ENCODE measurements at regions not wholly inside any gene's neighbourhood (a gene's known extent, or its start where the extent isn't known, plus 50 kb on each side); places are given as distances from the start of the nearest gene placed in this dataset.

DNA sequence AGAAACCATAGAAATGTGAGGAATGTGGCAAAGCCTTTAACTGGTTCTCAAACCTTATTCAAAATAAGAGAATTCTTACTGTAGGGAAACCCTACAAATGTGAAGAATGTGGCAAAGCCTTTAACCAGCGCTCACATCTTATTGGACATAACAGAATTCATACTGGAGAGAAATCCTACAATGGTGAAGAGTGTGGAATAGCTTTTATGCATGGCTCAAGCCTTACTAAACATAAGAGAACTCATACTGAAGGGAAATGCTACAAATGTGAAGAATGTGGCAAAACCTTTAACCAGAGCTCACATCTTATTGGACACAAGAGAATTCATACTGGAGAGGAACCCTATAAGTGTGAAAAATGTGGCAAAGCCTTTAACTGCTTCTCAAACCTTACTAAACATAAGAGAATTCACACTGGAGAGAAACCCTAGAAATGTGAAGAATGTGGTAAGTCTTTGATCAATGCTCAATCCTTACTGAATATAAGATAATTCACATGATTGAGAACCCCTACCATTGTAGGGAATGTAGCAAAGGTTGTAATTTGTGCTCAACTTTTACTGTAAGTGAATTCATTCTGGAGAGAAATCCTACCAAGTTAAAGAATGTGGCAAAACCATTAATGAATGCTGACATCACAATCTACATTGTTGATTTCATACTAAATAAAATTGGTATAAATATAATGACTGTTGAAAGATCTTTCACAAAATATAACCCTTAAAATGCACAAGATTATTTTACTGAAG, 142.5 kb upstream of the ZNF479 start:
- Histone ChIP-seq H3K4me3 (ENCODE audit: low read depth, low read length) (no peak overlapping the region), H3K27me3 (ENCODE audit: control insufficient read depth, insufficient read depth, low read length) (no peaks in the 10 kb centered on the region), H3K36me3 (ENCODE audit: control insufficient read depth, insufficient read depth, low read length) (no peaks in the 10 kb centered on the region)
- DNase-seq (ENCODE audit: low read depth), result no peak
- TF ChIP-seq, protein P1, sequence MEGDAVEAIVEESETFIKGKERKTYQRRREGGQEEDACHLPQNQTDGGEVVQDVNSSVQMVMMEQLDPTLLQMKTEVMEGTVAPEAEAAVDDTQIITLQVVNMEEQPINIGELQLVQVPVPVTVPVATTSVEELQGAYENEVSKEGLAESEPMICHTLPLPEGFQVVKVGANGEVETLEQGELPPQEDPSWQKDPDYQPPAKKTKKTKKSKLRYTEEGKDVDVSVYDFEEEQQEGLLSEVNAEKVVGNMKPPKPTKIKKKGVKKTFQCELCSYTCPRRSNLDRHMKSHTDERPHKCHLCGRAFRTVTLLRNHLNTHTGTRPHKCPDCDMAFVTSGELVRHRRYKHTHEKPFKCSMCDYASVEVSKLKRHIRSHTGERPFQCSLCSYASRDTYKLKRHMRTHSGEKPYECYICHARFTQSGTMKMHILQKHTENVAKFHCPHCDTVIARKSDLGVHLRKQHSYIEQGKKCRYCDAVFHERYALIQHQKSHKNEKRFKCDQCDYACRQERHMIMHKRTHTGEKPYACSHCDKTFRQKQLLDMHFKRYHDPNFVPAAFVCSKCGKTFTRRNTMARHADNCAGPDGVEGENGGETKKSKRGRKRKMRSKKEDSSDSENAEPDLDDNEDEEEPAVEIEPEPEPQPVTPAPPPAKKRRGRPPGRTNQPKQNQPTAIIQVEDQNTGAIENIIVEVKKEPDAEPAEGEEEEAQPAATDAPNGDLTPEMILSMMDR (IDR thresholded peaks at IDR 0.05; ENCODE audit: insufficient read depth, low read length, severe bottlenecking), result no peak
- FAIRE-seq, result no peak

- TF ChIP-seq, protein P1 (IDR thresholded peaks at IDR 0.05; ENCODE audit: insufficient read depth, low read length, severe bottlenecking), result no peak
- Histone ChIP-seq H3K36me3 (ENCODE audit: control insufficient read depth, insufficient read depth, low read length) (no peaks in the 10 kb centered on the region), H3K4me3 (ENCODE audit: low read depth, low read length) (no peak overlapping the region), H3K27me3 (ENCODE audit: control insufficient read depth, insufficient read depth, low read length) (no peaks in the 10 kb centered on the region)
- DNase-seq (ENCODE audit: low read depth) (no peak), FAIRE-seq (no peak)
Observed at GRCh38 chr7:57300747-57301146, 149.2 kb upstream of the ZNF716 start.

- DNase-seq (ENCODE audit: low read depth) (no peak), FAIRE-seq (no peak)
- no peaks in the 10 kb centered on the region for H3K36me3 ChIP-seq (ENCODE audit: control insufficient read depth, insufficient read depth, low read length)
- no peak overlapping the region for H3K4me3 ChIP-seq (ENCODE audit: low read depth, low read length)
- no peaks in the 10 kb centered on the region for H3K27me3 ChIP-seq (ENCODE audit: control insufficient read depth, insufficient read depth, low read length)
- TF ChIP-seq, protein P1 (IDR thresholded peaks at IDR 0.05; ENCODE audit: insufficient read depth, low read length, severe bottlenecking), result no peak
Observed at GRCh38 chr7:57305192-57305748, 144.7 kb upstream of the ZNF716 start.

- TF ChIP-seq, protein P1 (IDR thresholded peaks at IDR 0.05; ENCODE audit: insufficient read depth, low read length, severe bottlenecking), result no peak
- FAIRE-seq, result no peak
- H3K27me3 ChIP-seq (ENCODE audit: control insufficient read depth, insufficient read depth, low read length), result no peaks in the 10 kb centered on the region
- no peaks in the 10 kb centered on the region for H3K36me3 ChIP-seq (ENCODE audit: control insufficient read depth, insufficient read depth, low read length)
- no peak for DNase-seq (ENCODE audit: low read depth)
- H3K4me3 ChIP-seq (ENCODE audit: low read depth, low read length), result no peak overlapping the region
Observed at GRCh38 chr7:57308631-57309408, 141.2 kb upstream of the ZNF716 start.

DNA sequence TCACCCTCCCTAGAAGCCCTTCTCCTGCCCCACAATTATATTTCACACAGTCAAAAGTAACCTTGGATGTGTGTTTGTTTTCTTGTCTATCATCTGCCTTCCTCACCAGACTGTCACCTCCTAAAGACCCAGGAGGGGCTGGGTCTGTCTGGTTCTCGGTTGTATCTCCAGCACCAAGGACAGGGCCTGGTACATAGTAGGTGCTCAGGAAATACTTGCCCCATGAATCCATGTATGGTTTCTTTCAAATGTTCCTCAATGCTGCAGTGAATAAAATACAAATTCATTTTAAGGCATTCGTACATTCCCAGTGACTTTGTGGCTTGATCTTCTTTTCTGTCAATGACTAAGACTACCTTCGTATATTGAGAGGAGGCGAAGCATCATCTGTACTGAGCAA, 122.9 kb upstream of the ZNF716 start:
- no peak overlapping the region for H3K4me3 ChIP-seq (ENCODE audit: low read depth, low read length)
- TF ChIP-seq, protein P1 (IDR thresholded peaks at IDR 0.05; ENCODE audit: insufficient read depth, low read length, severe bottlenecking), result no peak
- no peaks in the 10 kb centered on the region for H3K27me3 ChIP-seq (ENCODE audit: control insufficient read depth, insufficient read depth, low read length)
- FAIRE-seq (no peak), DNase-seq (ENCODE audit: low read depth) (no peak)
- no peaks in the 10 kb centered on the region for H3K36me3 ChIP-seq (ENCODE audit: control insufficient read depth, insufficient read depth, low read length)

All from bronchial epithelial cell (primary cell).